SJCRH30 (cell line): ENCODE measurements at regions not wholly inside any gene's neighbourhood (a gene's known extent, or its start where the extent isn't known, plus 50 kb on each side); places are given as distances from the start of the nearest gene placed in this dataset.

Source experiments
- DNase-seq, 2 experiments: peaks; one replicate each; pipeline ENCODE4 v3.0.0-alpha.2; 2015 to 2020
- H3K27ac ChIP-seq: fragments of 250-450 bp; sonication (Bioruptor Pico); 2 replicates; pipeline ENCODE4 v1.5.1; 2020; ENCODE audit warnings: mild to moderate bottlenecking, moderate library complexity
- H3K27me3 ChIP-seq: fragments of 250-450 bp; sonication (Bioruptor Pico); 2 replicates; pipeline ENCODE4 v1.5.1; 2020; ENCODE audit warnings: mild to moderate bottlenecking, moderate library complexity
- H3K36me3 ChIP-seq: fragments of 250-450 bp; sonication (Bioruptor Pico); 2 replicates; pipeline ENCODE4 v1.5.1; 2020; ENCODE audit warnings: mild to moderate bottlenecking, moderate library complexity
- H3K4me1 ChIP-seq: fragments of 250-450 bp; sonication (Bioruptor Pico); 2 replicates; pipeline ENCODE4 v1.5.1; 2020; ENCODE audit warnings: mild to moderate bottlenecking, moderate library complexity
- H3K4me3 ChIP-seq: fragments of 250-450 bp; sonication (Bioruptor Pico); 2 replicates; pipeline ENCODE4 v1.5.1; 2020; ENCODE audit warnings: mild to moderate bottlenecking, moderate library complexity
- H3K9me3 ChIP-seq: fragments of 250-450 bp; sonication (Bioruptor Pico); replicated peaks from 2 replicates; pipeline ENCODE4 v1.5.1; 2020; ENCODE audit warnings: mild to moderate bottlenecking, moderate library complexity

- Histone ChIP-seq H3K4me3 (no peak overlapping the region), H3K9me3 (no peaks in the 10 kb centered on the region), H3K36me3 (no peaks in the 10 kb centered on the region), H3K27ac (no peak overlapping the region), H3K4me1 (peaks cover 19% of the 10 kb centered on the region), H3K27me3 (no peaks in the 10 kb centered on the region)
- no peak for DNase-seq
Measured at GRCh38 chr13:78758549-78758948, 99.6 kb upstream of the OBI1 start.

- Histone ChIP-seq H3K4me1 (no peaks in the 10 kb centered on the region), H3K4me3 (no peak overlapping the region), H3K27me3 (no peaks in the 10 kb centered on the region), H3K36me3 (no peaks in the 10 kb centered on the region), H3K27ac (no peak overlapping the region), H3K9me3 (no peaks in the 10 kb centered on the region)
- DNase-seq: no peak
Measured at GRCh38 chr13:78753435-78753834, 94.5 kb upstream of the OBI1 start.

GRCh38 chr13:78750735-78751134 lies 91.8 kb upstream of the OBI1 start:
- no peaks in the 10 kb centered on the region for H3K9me3 ChIP-seq
- no peak overlapping the region for H3K4me3 ChIP-seq
- DNase-seq: no peak
- no peaks in the 10 kb centered on the region for H3K4me1 ChIP-seq
- no peaks in the 10 kb centered on the region for H3K27me3 ChIP-seq
- no peak overlapping the region for H3K27ac ChIP-seq
- no peaks in the 10 kb centered on the region for H3K36me3 ChIP-seq

GRCh38 chr13:78743973-78744372 lies 85.0 kb upstream of the OBI1 start:
- Histone ChIP-seq H3K36me3 (no peaks in the 10 kb centered on the region), H3K9me3 (no peaks in the 10 kb centered on the region)
- DNase-seq: no peak

GRCh38 chr13:78742659-78743058 lies 83.7 kb upstream of the OBI1 start:
- DNase-seq: no peak
- Histone ChIP-seq H3K36me3 (no peaks in the 10 kb centered on the region), H3K9me3 (no peaks in the 10 kb centered on the region), H3K4me3 (no peak overlapping the region), H3K4me1 (no peaks in the 10 kb centered on the region), H3K27ac (no peak overlapping the region), H3K27me3 (no peaks in the 10 kb centered on the region)

More at GRCh38 chr13:78743973-78744372, 85.0 kb upstream of the OBI1 start:
- Histone ChIP-seq H3K27ac (no peak overlapping the region), H3K4me3 (no peak overlapping the region), H3K4me1 (no peaks in the 10 kb centered on the region), H3K27me3 (no peaks in the 10 kb centered on the region)

- Histone ChIP-seq H3K4me3 (no peak overlapping the region), H3K27me3 (no peaks in the 10 kb centered on the region), H3K27ac (no peak overlapping the region), H3K9me3 (no peaks in the 10 kb centered on the region), H3K36me3 (no peaks in the 10 kb centered on the region), H3K4me1 (no peaks in the 10 kb centered on the region)
- DNase-seq: no peak
Measured at GRCh38 chr13:78736142-78736541, 77.2 kb upstream of the OBI1 start.

- no peaks in the 10 kb centered on the region for H3K36me3 ChIP-seq
- no peak overlapping the region for H3K4me3 ChIP-seq
- H3K4me1 ChIP-seq: no peaks in the 10 kb centered on the region
- H3K9me3 ChIP-seq: no peaks in the 10 kb centered on the region
- no peaks in the 10 kb centered on the region for H3K27me3 ChIP-seq
- no peak overlapping the region for H3K27ac ChIP-seq
- no peak for DNase-seq
Measured at GRCh38 chr13:78732445-78733017, 73.6 kb upstream of the OBI1 start.

GRCh38 chr13:78722700-78723099 lies 63.7 kb upstream of the OBI1 start:
- H3K27me3 ChIP-seq: no peaks in the 10 kb centered on the region
- no peaks in the 10 kb centered on the region for H3K9me3 ChIP-seq
- no peaks in the 10 kb centered on the region for H3K36me3 ChIP-seq
- H3K4me3 ChIP-seq: no peak overlapping the region
- peaks cover 6% of the 10 kb centered on the region; the same call in 1 of the 2 replicates for H3K4me1 ChIP-seq
- H3K27ac ChIP-seq: no peak overlapping the region
- peak in 1 of 2 experiments; percentile 19 for DNase-seq

- peaks cover 6% of the 10 kb centered on the region; the same call in 1 of the 2 replicates for H3K4me1 ChIP-seq
- no peak overlapping the region for H3K27ac ChIP-seq
- no peaks in the 10 kb centered on the region for H3K27me3 ChIP-seq
- DNase-seq: no peak
- H3K36me3 ChIP-seq: no peaks in the 10 kb centered on the region
- no peaks in the 10 kb centered on the region for H3K9me3 ChIP-seq
- no peak overlapping the region for H3K4me3 ChIP-seq
Measured at GRCh38 chr13:78719367-78719766, 60.4 kb upstream of the OBI1 start.

- DNase-seq: no peak
- H3K27me3 ChIP-seq: no peaks in the 10 kb centered on the region
- no peak overlapping the region for H3K4me3 ChIP-seq
- no peak overlapping the region for H3K27ac ChIP-seq
- H3K9me3 ChIP-seq: no peaks in the 10 kb centered on the region; the same call in 1 of the 2 replicates
- H3K4me1 ChIP-seq: no peaks in the 10 kb centered on the region; the same call in 1 of the 2 replicates
- H3K36me3 ChIP-seq: no peaks in the 10 kb centered on the region
Measured at GRCh38 chr13:78714717-78715116, 55.8 kb upstream of the OBI1 start.

GRCh38 chr13:78712831-78713230 lies 53.9 kb upstream of the OBI1 start:
- DNase-seq: no peak
- Histone ChIP-seq H3K4me1 (no peaks in the 10 kb centered on the region; the same call in 1 of the 2 replicates), H3K9me3 (peaks cover 2% of the 10 kb centered on the region; the same call in 1 of the 2 replicates), H3K27me3 (no peaks in the 10 kb centered on the region), H3K27ac (no peak overlapping the region), H3K36me3 (no peaks in the 10 kb centered on the region), H3K4me3 (no peak overlapping the region)

GRCh38 chr13:78709028-78709427 lies 50.1 kb upstream of the OBI1 start:
- Histone ChIP-seq H3K4me1 (no peaks in the 10 kb centered on the region; the same call in 1 of the 2 replicates), H3K9me3 (peaks cover 3% of the 10 kb centered on the region; the same call in 1 of the 2 replicates), H3K4me3 (no peak overlapping the region), H3K36me3 (no peaks in the 10 kb centered on the region), H3K27me3 (no peaks in the 10 kb centered on the region), H3K27ac (no peak overlapping the region)
- DNase-seq: no peak
